ENCODE measurements at regions not wholly inside any gene's neighbourhood (a gene's known extent, or its start where the extent isn't known, plus 50 kb on each side); places are given as distances from the start of the nearest gene placed in this dataset.

GRCh38 chr21:43270800-43271301 is 102.0 kb downstream of the CRYAA start:
- no peak overlapping the region for H3K4me3 ChIP-seq
- Mint-ChIP-seq H3K4me1 (peaks cover 2% of the 10 kb centered on the region; the same call in 1 of the 3 replicates), H3K4me3 (no peak overlapping the region), H3K36me3 (ENCODE audit: low read depth) (no peaks in the 10 kb centered on the region), H3K9me3 (no peaks in the 10 kb centered on the region), H3K27me3 (ENCODE audit: insufficient read depth, low read depth, poor library complexity) (peaks cover 10% of the 10 kb centered on the region), H3K27ac (no peak overlapping the region)
- H3K27me3 ChIP-seq (ENCODE audit: insufficient read depth), result no peaks in the 10 kb centered on the region
- H3K27ac ChIP-seq (ENCODE audit: low read depth), result no peak overlapping the region
- no peaks in the 10 kb centered on the region for H3F3A ChIP-seq (replicated peaks; ENCODE audit: low read depth)
- no peak overlapping the region for H3K4me2 ChIP-seq
- H3K4me1 ChIP-seq (ENCODE audit: insufficient read depth), result no peaks in the 10 kb centered on the region
- H3K9me2 ChIP-seq (ENCODE audit: insufficient read depth), result no peaks in the 10 kb centered on the region
- TF ChIP-seq, protein P1, sequence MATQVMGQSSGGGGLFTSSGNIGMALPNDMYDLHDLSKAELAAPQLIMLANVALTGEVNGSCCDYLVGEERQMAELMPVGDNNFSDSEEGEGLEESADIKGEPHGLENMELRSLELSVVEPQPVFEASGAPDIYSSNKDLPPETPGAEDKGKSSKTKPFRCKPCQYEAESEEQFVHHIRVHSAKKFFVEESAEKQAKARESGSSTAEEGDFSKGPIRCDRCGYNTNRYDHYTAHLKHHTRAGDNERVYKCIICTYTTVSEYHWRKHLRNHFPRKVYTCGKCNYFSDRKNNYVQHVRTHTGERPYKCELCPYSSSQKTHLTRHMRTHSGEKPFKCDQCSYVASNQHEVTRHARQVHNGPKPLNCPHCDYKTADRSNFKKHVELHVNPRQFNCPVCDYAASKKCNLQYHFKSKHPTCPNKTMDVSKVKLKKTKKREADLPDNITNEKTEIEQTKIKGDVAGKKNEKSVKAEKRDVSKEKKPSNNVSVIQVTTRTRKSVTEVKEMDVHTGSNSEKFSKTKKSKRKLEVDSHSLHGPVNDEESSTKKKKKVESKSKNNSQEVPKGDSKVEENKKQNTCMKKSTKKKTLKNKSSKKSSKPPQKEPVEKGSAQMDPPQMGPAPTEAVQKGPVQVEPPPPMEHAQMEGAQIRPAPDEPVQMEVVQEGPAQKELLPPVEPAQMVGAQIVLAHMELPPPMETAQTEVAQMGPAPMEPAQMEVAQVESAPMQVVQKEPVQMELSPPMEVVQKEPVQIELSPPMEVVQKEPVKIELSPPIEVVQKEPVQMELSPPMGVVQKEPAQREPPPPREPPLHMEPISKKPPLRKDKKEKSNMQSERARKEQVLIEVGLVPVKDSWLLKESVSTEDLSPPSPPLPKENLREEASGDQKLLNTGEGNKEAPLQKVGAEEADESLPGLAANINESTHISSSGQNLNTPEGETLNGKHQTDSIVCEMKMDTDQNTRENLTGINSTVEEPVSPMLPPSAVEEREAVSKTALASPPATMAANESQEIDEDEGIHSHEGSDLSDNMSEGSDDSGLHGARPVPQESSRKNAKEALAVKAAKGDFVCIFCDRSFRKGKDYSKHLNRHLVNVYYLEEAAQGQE (IDR thresholded peaks at IDR 0.05; ENCODE audit: unreplicated experiment), result no peak
- TF ChIP-seq EZH2phosphoT487 (IDR thresholded peaks at IDR 0.05; ENCODE audit: unreplicated experiment), result no peak
- TF ChIP-seq ZNF462 (CRISPR knock-in tag; IDR thresholded peaks at IDR 0.05), result no peak
- TF ChIP-seq STAT1 (IDR thresholded peaks at IDR 0.05; ENCODE audit: unreplicated experiment), result no peak
- TF ChIP-seq ZNF114 (CRISPR knock-in tag; IDR thresholded peaks at IDR 0.05), result no peak
- no peak for TF ChIP-seq NANOG (IDR thresholded peaks at IDR 0.05; ENCODE audit: borderline replicate concordance)
- no peak overlapping the region for H2AFZ ChIP-seq
- no peak for DNase-seq (ENCODE audit: low spot score)
- no peaks in the 10 kb centered on the region for H3K36me3 ChIP-seq (ENCODE audit: insufficient read depth)
- no peak for ATAC-seq
- H3K79me2 ChIP-seq (replicated peaks; ENCODE audit: insufficient read depth), result no peaks in the 10 kb centered on the region
- H4K20me1 ChIP-seq (replicated peaks; ENCODE audit: insufficient read depth), result no peaks in the 10 kb centered on the region

All from GM23338 (cell line).